GM19239 (cell line): ENCODE measurements at regions not wholly inside any gene's neighbourhood (a gene's known extent, or its start where the extent isn't known, plus 50 kb on each side); places are given as distances from the start of the nearest gene placed in this dataset.
"Not testable (repeated sequence)": the region's sequence is repeated elsewhere in the genome, so short reads cannot be mapped to it uniquely, and the experiment has no call there.

Source experiments
- DNase-seq: peaks from one replicate; pipeline ENCODE4 v3.0.0; 2011; ENCODE audit warnings: low spot score; ENCODE audit not compliant: insufficient read length
- FAIRE-seq: peaks from 2 replicates; lab custom pipeline; 2011; peaks lifted over from hg19 to GRCh38; lab: Jason Lieb, UNC

DNA sequence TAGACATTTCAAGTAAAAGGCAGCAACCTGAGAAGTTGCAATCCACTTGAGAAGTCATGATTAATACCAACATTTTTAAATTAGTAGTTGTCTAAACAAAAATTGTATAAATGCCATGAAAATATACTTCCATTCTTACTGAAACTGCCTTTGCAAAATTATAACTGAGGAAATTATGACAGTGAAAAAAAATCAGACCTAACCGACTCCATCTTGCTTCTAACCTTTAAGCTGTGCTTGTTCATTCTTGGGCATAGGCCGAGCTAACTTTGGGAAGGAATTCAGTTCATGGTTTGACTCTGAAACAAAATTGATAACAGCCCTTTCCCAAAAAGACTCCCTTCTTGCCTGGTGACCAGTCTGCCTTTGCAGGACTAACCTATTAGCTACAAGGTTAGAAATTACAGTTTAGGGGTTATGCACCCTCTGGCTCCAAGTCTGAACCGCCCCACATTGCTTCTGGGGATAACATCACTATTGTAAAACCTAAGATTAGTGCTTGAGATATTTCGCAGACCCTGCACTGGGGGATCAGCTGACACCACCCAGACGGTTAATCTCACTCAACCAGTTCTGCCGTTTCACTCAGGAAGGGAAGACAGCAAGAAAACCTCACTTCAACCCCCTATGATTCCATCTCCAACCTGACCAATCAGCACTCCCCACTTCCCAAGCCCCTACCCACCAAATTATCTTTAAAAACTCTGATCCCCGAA lies 136.1 kb upstream of the ADAMTS3 start:
- DNase-seq, FAIRE-seq: not testable (repeated sequence)

- FAIRE-seq (no peak), DNase-seq (no peak)
Observed at GRCh38 chr4:72702948-72703347, 133.9 kb upstream of the ADAMTS3 start.

DNA sequence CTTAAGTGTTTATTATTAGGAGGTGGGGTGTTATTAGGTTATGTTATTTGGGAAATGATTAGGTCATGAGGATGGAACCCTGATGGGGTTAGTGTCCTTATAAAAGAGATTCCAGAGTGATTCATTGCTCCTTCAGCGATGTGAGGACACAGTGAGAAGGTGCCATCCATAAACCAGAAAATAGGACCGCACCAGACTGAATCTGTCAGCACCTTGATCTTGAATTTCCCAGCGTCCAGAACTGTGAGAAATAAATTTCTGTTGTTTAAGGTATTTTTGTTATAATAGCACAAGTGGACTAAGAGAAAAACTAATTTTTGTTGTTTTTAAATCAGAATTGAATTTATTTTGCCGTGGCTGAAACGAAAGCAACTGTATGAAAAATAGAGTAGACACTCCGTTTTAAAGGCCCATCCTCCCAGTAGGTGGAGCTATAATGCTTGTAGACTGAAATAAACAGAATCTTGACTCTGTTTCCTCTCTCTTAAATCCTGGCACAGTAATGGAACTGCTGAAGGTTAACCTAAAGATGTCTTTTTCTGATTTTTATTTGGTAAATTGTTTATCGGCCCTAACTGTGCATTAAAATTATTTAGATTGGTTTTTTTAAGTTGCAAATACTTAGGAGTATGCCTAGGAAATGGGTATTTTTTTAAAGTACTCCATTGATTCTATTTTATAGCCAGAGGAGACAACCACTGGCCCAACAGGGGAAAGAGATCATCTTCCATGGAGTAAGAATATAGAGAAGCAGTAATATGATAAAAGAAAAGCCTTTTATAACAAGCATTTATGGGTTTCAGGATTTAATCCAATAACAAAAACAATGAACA lies 133.2 kb upstream of the ADAMTS3 start:
- FAIRE-seq (peak; percentile 85), DNase-seq (peak; percentile 24)

DNA sequence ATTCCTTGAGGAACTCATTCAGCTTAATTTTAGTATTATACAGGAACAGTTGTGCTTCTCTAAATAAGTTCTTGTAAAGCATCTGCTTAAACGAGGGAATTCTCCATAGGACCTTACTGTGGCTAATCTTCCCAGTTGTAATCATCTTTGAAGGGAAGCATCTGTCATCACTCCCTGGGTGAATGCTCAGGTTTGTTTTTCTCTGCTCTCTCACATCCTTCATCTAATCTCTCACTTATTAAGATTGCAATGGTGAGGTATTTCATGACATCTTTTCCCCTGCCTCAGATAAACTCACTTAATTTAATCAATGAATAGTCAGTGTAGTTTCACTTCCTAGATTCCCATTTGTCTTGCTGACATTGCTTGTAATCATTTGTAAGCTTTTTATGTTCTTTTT lies 121.8 kb upstream of the ADAMTS3 start:
- DNase-seq, result no peak

DNA sequence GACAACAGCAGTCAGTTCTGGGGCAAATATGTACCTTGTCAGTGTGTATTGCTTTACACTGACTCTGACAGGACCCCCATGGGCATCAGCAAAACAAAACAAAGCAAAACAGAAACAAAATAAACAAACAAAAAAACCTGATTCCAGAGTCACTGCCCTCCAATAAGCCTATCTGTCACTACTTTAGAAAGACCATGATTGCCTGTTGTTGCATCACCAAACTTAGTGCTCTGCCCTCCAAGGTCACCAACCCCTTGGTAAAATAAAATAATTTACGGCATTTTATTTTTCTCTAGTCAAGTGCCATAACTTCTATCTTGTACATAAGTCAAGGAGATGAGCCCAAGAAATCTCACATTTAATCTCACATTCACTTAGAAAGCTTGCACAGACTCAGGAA lies 120.9 kb upstream of the ADAMTS3 start:
- DNase-seq, result no peak
- no peak for FAIRE-seq

More for the DNA sequence above, 121.8 kb upstream of the ADAMTS3 start:
- FAIRE-seq, result no peak

DNA sequence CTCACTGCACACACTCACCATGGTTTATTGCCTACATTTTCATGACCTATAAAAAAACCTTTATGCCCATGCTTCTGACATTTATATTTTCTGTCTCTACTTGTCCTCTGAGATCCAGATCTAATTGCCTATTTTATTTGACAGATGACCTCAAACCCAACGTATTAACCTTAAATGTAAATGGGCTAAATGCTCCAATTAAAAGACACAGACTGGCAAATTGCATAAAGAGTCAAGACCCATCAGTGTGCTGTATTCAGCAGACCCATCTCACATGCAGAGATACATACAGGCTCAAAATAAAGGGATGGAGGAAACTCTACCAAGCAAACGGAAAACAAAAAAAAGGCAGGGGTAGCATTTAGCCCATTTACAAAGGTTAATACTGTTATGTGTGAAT lies 117.4 kb upstream of the ADAMTS3 start:
- DNase-seq, FAIRE-seq: not testable (repeated sequence)

DNA sequence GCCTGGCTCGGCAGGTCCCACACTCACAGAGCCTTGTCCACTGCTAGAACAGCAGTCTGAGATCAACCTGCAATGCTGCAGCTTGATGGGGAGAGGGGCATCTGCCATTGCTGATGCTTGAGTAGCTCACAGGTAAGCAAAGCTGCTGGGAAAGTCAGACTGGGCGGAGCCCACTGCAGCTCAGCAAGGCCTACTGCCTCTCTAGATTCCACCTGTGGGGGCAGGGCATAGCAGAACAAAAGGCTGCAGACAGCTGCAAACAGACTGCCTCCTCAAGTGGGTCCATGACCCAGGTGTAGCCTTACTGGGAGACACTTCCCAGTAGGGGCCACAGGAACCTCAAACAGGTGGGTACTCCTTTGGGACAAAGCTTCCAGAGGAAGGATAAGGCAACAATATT lies 110.6 kb upstream of the ADAMTS3 start:
- DNase-seq (no peak), FAIRE-seq (no peak)

GRCh38 chr4:72677886-72678285 lies 108.9 kb upstream of the ADAMTS3 start:
- DNase-seq (no peak), FAIRE-seq (no peak)

DNA sequence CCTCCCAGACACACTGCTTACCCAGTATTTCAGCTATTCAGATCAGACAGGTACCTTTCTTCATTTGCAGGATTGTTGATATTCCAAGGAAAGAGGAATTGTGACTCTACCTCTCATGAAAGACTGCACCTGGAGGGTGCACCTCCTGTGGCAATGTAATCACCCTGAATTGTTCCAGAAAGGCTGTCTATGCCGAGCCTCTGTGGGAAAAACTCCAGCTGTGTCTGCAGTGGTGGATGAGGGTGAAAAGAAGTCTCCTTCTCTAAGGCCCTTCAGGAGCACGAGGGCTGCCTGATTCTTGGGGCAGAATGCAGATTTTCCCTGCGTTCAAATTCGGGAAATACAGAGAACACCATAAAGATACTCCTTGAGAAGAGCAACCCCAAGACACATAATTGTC lies 108.2 kb upstream of the ADAMTS3 start:
- DNase-seq (no peak), FAIRE-seq (no peak)

DNA sequence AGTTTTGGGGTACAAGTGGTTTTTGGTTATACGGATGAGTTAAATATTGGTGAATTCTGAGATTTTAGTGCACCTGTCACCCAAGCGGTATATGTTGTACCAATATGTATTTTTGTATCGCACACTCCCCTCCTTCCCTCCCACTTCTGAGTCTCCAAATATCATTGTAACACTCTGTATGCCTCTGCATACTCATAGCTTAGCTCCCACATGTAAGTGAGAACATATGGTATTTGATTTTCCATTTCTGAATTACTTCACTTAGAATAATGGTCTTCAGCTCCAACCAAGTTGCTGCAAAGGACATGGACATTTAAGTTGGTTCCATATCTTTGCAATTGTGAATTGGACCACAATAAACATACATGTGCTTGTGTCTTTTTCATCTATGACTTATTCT lies 103.0 kb upstream of the ADAMTS3 start:
- FAIRE-seq (no peak), DNase-seq (no peak)

DNA sequence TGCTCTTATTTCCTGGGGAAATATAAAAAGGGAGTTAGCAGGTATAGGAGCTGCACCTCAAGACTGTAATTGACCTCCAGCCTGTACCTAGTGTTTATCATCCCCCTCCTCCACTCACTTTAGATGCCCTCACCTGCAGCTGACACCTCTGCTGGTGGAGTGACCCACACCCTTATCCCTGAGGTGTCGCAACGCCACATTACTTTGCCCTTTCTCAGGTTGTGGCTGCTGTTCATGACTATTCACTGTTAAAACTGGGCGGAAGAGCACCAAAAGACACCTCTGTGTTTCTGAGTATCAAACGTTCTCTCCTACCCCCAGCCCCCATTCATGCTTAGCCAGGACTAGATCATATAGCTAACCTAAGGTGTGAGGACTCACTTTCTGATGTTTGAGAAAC lies 101.5 kb upstream of the ADAMTS3 start:
- FAIRE-seq (no peak), DNase-seq (no peak)

- no peak for DNase-seq
- no peak for FAIRE-seq
Observed at GRCh38 chr4:72666910-72667309, 97.9 kb upstream of the ADAMTS3 start.

DNA sequence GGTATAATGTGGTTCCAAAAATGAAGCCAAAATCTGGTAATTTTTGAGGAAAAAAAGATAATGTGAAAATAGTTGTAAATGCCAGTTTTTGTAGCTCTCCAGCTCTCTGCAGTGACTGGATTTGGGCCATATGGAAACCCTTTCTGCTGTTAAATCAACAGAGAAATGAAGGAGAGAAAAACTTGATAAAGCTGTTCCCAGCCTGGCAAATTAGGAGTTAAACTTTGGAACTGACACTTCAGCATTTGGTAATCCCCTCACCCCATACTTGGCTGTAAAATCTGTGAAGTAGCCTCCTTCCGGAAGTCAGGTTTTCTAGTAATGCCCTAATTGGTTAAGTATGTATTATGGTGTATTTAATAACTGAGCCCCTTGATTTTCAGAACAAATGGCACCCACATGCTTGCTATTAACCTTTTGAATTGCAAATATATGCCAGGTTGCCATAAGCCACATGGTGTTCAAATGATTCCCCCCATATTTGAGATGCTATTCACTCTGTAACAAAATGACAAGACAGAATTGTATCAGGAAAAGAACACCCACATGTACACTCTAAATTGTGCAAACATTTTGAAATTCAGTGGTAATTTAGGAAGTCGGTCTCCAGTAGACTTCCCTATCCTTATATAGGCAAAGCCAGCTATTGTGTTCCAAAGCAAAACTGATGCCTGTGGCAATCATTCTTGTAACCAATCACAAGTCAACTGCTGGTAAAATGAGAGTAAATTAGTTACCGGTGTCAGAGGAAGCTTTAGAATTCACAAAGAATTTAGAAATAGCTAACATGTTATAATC lies 96.3 kb upstream of the ADAMTS3 start:
- no peak for FAIRE-seq
- DNase-seq, result no peak

- no peak for DNase-seq
- no peak for FAIRE-seq
Observed at GRCh38 chr4:72663828-72664227, 94.8 kb upstream of the ADAMTS3 start.

DNA sequence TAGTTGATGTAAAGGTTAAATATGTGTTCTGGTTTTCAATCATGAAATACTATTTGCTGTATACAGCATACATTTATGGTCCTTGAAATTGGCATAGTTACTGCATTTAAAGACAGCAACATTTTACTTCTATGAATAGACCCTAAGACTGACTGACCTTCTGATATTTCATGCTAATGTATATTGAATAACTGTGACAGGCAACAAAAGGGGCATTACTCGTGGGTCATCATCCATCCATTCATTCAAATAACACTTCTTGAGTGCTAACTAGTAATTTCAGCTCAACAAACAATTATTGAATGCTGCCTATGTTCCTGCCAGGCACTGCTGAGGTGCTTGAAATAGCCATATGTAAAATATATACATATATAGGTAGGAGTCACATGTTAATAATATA lies 92.8 kb upstream of the ADAMTS3 start:
- no peak for DNase-seq
- no peak for FAIRE-seq

DNA sequence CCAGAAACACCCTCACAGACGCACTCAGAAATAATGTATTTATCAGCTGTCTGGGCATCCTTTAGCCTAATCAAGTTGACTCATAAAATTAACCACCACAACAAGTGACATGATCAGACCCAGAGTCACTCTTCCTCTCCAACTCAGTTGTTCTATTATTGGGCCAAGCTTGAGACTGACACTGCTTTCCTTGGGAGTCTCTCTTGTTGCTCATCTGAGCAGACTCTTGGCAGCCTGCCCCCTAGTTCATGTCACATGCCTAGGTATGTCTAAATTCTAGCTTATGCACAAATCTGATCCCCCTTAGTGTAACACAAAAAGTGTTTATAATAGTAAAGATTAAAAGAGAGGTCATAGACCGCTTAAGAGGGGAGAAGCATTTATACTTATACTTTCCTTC lies 72.6 kb upstream of the ADAMTS3 start:
- DNase-seq, result no peak
- no peak for FAIRE-seq

GRCh38 chr4:72636866-72637265 lies 67.8 kb upstream of the ADAMTS3 start:
- FAIRE-seq, DNase-seq: not testable (repeated sequence)

GRCh38 chr4:72635931-72636330 lies 66.9 kb upstream of the ADAMTS3 start:
- DNase-seq, FAIRE-seq: not testable (repeated sequence)

- not testable (repeated sequence) for DNase-seq, FAIRE-seq
Observed at GRCh38 chr4:72632253-72632652, 63.2 kb upstream of the ADAMTS3 start.

- DNase-seq (no peak), FAIRE-seq (no peak)
Observed at GRCh38 chr4:72631296-72631695, 62.3 kb upstream of the ADAMTS3 start.

DNA sequence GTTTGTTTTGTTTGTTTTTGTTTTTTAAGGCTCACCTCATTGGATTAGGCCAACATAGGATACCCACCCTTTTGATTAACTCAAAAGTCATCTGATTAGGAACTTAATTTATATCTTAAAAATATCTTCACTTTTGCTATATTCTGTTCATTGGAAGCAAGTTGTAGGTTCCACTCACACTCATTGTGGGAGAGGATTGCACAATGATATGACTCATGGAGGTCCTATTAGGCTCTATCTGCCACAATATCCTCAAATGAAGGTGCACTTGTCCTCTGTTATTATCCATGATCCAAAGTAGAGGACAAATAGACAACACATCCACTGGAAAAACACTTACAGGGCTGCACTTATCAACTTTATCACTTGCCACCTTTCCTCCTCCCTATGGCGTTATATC lies 60.5 kb upstream of the ADAMTS3 start:
- no peak for FAIRE-seq
- DNase-seq, result no peak
